HG03025 (cell line): ENCODE measurements at regions not wholly inside any gene's neighbourhood (a gene's known extent, or its start where the extent isn't known, plus 50 kb on each side); places are given as distances from the start of the nearest gene placed in this dataset.
"Not testable (repeated sequence)": the region's sequence is repeated elsewhere in the genome, so short reads cannot be mapped to it uniquely, and the experiment has no call there.

Experiments
- ATAC-seq: cut with Tn5 transposase; IDR thresholded peaks from one replicate; pipeline ENCODE4 v1.9.1; 2021; ENCODE audit warnings: mild to moderate bottlenecking, moderate library complexity; ENCODE audit not compliant: unreplicated experiment, low FRiP score

- no peak for ATAC-seq
Observed at GRCh38 chr2:142758973-142759372, 118.5 kb upstream of the KYNU start.

DNA sequence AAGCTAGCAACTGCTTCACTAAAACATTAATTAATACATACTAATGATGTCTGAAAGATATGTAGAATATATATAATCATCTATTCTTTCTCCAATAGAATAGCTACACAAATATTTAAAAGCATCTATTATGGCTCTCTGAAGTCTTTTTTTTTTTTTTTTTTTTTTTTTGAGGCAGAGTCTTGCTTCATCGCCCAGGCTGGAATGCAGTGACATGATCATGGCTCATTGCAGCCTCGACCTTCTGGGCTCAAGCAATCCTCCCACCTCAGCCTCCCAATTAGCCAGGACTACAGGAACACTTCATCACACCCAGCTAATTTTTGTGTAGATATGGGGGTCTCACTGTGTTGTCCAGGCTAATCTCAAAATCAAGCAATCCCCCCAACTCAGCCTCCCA lies 120.4 kb upstream of the KYNU start:
- ATAC-seq = no peak

- ATAC-seq = no peak
Observed at GRCh38 chr2:142756430-142756829, 121.0 kb upstream of the KYNU start.

- ATAC-seq = no peak
Observed at GRCh38 chr2:142755191-142755590, 122.3 kb upstream of the KYNU start.

DNA sequence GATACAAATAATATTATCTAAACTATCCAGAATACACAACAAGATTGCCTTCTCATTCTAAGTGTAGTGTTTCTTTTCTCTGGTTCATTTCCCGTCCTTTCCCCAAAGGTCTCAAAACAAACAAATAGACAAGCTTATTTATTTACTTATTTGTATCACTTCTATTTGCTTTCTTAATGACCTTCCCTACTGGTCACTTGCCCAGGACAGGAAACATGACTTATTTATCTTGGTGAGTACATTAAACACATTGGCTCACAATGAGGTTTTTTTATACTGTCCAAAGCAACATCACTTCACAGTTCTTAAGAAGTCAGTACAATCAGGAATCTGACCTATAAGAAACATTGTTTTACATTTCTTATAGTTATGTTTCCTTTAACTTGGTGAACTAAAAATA lies 123.3 kb upstream of the KYNU start:
- ATAC-seq = no peak

DNA sequence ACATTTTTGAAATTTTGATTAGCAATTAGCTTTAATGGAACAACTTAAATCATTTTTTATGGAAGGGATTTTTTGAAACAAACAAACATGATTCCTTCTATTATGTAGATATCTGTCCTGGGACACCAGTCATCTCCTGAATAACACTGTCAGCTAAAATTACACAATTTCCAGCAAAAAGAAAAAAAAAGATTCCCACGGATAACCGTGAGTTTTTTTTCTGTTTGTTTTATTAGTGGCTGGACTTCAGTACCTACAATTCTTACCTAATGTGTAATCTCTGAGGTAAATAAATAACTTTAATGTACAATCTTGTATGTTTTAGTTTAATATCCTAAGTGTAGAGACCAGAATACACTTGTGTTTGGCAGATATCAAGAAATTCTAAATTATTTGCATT lies 126.6 kb upstream of the KYNU start:
- no peak for ATAC-seq

DNA sequence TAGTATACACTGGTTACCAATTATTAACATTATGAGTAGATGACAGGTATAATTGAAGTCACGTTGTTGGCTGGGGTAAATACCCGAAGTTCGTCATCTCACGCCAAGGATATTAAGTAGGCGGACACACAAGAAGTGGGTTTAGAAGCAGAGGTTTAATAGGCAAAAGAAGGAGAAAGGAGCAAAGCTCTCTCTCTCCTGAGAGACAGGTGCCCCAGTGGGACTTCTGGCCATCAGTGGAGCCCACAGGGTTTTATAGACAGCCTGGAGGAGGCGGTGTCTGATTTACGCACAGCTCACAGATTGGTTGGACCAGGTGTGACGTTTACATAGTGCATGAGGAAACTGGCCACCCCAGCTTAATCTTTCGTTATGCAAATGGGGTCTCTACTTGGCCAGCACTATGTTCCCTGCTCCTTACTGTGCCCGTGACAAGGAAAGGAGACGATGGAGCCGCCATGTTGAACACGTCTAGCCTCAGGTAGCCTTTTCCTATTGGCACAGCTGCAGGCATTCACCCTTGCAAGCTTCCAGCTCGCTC lies 128.8 kb upstream of the KYNU start:
- ATAC-seq = no peak

GRCh38 chr2:142745691-142746090 lies 131.8 kb upstream of the KYNU start:
- no peak for ATAC-seq

DNA sequence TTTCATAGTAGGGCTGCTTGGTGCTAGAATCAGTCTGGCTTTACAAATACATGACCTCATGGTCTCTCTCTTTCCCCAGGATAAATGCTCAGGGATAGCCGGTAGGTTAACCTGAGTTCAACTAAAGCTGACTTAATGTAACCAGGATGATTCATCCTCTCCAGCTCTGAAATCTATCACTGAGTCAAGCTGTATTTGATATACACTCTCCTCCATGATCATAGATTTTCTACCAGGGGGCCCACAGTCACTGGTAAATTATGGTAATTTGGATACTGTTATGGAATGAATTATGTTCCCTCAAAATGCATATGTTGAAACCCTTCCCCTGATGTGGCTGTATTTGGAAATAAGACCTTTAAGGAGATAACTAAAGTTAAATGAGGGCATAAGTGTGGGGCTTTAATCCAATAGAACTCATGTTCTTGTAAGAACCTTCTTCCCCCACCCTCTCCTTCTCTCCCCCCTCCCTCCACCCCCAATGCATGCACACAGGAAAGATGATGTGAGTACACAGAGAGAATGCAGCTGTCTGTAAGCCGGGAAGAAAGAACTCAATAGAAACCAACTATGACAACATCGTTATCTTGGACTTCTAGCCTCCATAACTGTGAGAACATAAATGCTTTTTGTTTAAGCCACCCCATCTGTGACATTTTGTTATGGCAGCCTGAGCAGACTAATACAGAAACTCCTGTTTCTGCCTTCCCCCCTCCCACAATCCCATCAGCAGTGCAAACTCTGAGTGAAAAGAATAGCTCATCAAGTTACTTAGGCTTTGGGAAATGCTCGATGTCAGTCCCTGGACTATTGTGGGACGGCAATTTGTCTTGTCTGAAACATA lies 134.9 kb upstream of the KYNU start:
- ATAC-seq = no peak

DNA sequence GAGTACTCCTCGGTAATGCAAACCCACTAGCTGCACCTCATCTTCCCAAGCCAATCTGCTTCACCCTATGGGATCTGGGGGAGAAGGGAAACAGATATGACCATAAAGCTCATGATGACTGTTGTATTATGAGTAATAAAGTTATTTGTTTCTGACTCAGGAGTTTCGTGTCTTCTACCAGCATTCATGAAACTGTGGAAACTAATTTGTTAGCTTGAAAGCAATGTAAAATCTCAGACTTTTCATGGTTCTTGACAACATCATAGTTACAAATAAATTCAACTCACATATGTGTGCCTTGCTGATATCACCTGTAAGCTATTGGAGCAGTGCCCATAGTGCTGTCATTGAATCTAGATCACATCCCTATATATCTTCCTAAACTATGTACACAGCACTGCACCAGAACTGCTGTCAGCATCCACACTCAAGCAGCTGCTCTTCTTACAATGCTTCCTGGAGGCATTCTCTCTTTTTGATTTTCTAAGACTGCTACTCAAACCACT lies 135.6 kb upstream of the KYNU start:
- peak; percentile 70 for ATAC-seq

- no peak for ATAC-seq
Observed at GRCh38 chr2:142734770-142735169, 142.7 kb upstream of the KYNU start.

DNA sequence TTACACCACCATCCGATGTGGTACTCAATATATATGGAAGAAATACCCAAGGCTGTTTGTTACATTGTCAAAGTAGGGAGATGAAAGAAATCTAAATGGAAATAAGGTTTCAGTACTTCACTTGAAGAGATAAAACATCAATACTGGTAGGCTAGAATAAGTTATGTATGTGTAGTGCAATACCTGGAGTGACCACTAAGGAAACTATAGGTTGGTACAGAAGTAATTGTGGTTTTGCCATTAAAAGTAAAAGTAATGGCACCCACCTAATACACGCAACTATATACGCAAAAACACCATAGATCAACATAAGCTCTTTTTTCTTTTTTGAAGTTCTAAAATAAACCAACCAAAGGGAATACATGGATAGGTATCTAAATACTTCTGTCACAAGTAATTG lies 143.2 kb upstream of the KYNU start:
- no peak for ATAC-seq

- ATAC-seq = not testable (repeated sequence)
Observed at GRCh38 chr2:142729814-142730213, 147.7 kb upstream of the KYNU start.

- not testable (repeated sequence) for ATAC-seq
Observed at GRCh38 chr2:142727821-142728478, 149.5 kb upstream of the KYNU start.

DNA sequence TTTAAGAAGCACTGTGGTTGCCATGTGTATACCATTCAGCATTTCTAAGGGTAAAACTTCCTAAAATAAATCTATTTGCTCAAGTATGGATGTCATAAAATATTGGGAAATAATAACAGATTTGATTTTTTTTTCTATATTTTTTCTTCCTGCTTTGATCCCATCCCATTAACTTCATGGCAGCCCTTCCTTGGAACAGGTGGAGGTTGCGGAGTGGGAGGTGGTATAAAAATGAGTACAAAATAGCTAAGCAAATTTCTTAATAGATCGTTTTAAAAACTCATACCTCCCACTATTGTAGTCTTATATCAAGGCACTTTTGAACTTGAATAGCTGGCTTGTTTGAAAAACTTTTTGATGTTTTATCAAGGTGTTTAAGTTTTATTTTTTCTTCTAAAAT lies 152.1 kb upstream of the KYNU start:
- peak; percentile 19 for ATAC-seq

GRCh38 chr2:142724713-142725349 lies 152.6 kb upstream of the KYNU start:
- ATAC-seq = peak; percentile 58

GRCh38 chr2:142724186-142724585 lies 153.3 kb upstream of the KYNU start:
- ATAC-seq = no peak

DNA sequence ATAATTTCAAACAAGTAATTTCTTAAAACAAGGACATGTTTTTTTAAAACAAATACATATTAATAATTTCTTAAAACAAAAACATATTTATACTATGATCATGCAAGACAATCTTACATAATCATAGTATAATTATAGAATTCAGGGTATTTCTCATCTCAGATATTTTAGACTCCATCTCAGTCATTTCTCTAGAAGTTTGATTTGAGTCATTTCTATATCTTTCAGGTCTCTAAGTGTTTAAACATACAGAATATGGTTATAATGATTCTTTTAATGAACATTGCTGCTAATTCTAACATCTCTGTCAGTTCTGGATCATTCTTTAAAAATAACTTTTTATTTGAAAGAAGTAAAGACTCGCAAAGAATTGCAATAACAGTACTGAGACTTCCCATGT lies 154.2 kb upstream of the KYNU start:
- no peak for ATAC-seq

GRCh38 chr2:142722569-142722968 lies 154.9 kb upstream of the KYNU start:
- ATAC-seq = no peak

DNA sequence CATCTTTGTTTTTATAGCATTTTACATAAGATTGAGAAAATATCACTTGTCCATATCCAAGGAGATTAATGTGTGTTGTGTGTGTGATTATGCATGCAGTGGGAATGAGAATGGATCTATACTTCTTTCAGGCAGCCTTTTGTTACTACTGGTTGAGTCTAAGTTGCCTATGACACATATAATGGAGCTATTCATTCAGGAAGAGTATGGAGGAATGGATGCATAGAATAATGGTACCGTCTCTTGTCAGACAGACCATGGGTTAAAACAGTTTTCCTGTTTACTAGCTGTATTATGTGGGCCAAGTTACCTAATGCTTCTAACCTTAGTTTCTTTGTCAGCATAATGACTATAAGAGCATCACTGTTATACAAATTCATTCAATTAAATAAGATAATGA lies 155.4 kb upstream of the KYNU start:
- ATAC-seq = no peak

GRCh38 chr2:142721015-142721414 lies 156.4 kb upstream of the KYNU start:
- no peak for ATAC-seq
